A673 (cell line): ENCODE measurements at regions not wholly inside any gene's neighbourhood (a gene's known extent, or its start where the extent isn't known, plus 50 kb on each side); places are given as distances from the start of the nearest gene placed in this dataset.

Experiments used
- EZH2 ChIP-seq: fragments of 200-600 bp; sonication (generic); IDR thresholded peaks from 2 replicates; pipeline ENCODE4 v1.6.1; 2017; ENCODE audit warnings: borderline replicate concordance, low read depth, mild to moderate bottlenecking, mixed read lengths, antibody characterized with exemption, low read length; ENCODE audit not compliant: poor library complexity, severe bottlenecking
- TF ChIP-seq, protein P1 (sequence below): fragments of 300-800, 200-600 bp; sonication (generic); conservative IDR thresholded peaks from 2 replicates; pipeline ENCODE4 v1.5.1; 2017; ENCODE audit warnings: low read depth, mild to moderate bottlenecking, antibody characterized with exemption, low read length, moderate library complexity, mixed read lengths

DNA sequence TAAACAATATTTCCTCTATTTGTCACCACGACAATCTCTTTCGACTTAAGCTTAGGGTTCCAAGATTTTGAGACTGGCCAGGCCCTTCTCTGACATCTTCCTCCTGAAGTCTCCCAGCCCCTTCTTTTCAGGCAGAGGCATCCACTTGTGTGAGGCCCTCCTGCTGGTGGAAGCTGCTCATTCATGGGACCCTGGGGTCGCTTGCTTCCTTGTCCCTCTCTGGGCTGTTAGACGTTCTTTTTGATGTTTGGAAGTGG, 188.2 kb upstream of the APCDD1 start:
- TF ChIP-seq, protein P1, sequence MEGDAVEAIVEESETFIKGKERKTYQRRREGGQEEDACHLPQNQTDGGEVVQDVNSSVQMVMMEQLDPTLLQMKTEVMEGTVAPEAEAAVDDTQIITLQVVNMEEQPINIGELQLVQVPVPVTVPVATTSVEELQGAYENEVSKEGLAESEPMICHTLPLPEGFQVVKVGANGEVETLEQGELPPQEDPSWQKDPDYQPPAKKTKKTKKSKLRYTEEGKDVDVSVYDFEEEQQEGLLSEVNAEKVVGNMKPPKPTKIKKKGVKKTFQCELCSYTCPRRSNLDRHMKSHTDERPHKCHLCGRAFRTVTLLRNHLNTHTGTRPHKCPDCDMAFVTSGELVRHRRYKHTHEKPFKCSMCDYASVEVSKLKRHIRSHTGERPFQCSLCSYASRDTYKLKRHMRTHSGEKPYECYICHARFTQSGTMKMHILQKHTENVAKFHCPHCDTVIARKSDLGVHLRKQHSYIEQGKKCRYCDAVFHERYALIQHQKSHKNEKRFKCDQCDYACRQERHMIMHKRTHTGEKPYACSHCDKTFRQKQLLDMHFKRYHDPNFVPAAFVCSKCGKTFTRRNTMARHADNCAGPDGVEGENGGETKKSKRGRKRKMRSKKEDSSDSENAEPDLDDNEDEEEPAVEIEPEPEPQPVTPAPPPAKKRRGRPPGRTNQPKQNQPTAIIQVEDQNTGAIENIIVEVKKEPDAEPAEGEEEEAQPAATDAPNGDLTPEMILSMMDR, result no peak
- TF ChIP-seq EZH2, result no peak
